Putamen (tissue), 1 donor: ENCODE measurements at regions not wholly inside any gene's neighbourhood (a gene's known extent, or its start where the extent isn't known, plus 50 kb on each side); places are given as distances from the start of the nearest gene placed in this dataset.
"Not testable (repeated sequence)": the region's sequence is repeated elsewhere in the genome, so short reads cannot be mapped to it uniquely, and the experiment has no call there.

Source experiments
- DNase-seq: peaks from one replicate; pipeline ENCODE4 v3.0.0-alpha.2; 2016; ENCODE audit warnings: low spot score

DNA sequence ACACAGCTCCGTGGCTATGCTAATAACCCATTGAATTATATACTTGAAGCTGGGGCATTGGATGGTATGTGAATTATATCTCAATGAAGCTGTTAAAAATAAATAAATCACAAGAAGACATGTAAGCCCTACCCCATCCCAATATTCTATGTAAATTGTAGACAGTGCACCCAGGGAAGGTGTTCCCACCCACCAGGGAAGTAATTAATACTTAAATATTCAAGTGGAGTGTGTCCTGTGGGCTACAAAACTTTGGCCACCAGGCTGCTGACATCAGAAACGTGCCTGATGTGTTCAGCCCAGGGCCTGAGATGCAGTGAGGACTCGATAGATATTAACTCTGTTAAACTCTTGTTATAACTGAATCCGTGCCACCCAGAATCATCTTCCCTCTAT is 240.4 kb upstream of the RREB1 start:
- DNase-seq, result no peak

DNA sequence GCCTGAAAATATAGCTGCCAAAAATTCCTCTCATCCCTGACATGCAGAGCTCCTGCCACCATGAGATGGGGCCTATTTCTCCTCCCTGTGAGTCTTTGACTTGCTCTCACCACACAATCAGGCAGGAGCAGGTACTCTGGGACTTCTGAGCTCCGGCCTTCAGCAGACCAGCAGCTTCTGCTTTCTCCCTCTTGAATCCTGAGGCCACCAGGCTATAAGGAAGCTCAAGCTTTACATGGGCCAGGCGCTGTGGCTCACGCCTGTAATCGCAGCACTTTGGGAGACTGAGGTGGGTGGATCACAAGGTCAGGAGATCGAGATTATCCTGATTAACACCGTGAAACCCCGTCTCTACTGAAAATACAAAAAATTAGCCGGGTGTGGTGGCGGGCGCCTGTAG is 238.7 kb upstream of the RREB1 start:
- DNase-seq, result no peak

GRCh38 chr6:6870921-6871320 is 236.8 kb upstream of the RREB1 start:
- DNase-seq, result no peak

- DNase-seq, result no peak
Measured at GRCh38 chr6:6872459-6873344, 235.1 kb upstream of the RREB1 start.

- no peak for DNase-seq
Measured at GRCh38 chr6:6873778-6874177, 234.0 kb upstream of the RREB1 start.

GRCh38 chr6:6875818-6876470 is 231.8 kb upstream of the RREB1 start:
- no peak for DNase-seq

GRCh38 chr6:6877792-6878191 is 230.0 kb upstream of the RREB1 start:
- DNase-seq, result not testable (repeated sequence)

DNA sequence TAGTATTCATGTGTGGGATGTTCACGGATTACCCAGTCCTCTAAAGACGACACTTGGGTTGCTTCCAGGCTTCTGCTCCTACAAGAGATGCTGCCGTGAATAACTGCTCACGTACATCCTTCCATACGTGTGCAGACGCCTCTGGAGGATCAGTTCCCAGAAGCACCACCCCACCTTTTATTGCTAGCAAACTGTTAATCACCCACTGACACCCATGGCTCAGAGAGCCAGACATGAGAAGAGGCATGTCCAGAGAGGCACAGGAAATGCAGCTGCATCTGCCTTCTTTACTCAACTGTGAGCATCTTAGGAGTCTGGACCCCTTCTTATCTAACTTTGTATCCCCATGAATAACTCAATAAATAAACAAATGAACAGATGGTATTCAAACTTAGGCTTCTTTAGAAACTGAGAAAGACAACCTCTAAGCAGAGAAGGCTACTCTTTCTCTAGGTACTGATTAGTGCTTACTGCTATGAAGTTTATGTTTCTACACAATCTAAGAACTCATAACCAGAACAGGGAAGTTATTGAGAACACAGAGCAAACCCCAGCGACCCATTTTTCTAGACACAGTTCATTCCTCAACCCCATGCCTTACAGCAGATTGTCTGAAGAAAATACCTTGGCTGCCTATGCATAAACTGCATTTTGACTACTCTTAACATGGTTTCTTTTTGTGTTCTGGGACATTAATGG is 228.7 kb upstream of the RREB1 start:
- DNase-seq, result no peak

DNA sequence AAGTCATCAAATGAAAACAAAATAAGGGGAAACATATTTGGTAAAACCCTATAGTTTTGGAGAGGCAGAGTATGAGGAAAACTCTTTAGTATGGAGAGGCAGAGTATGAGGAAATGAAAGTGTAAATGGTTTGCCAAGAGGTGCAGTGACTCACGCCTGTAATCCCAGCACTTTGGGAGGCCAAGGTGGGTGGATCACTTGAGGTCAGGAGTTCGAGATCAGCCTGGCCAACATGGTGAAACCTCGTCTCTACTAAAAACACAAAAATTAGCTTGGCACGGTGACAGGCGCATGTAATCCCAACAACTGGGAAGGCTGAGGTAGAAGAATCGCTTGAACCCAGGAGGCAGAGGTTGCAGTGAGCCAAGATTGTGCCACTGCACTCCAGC is 228.2 kb upstream of the RREB1 start:
- not testable (repeated sequence) for DNase-seq

GRCh38 chr6:6880745-6881437 is 226.9 kb upstream of the RREB1 start:
- no peak for DNase-seq

GRCh38 chr6:6881438-6882225 is 226.1 kb upstream of the RREB1 start:
- no peak for DNase-seq

DNA sequence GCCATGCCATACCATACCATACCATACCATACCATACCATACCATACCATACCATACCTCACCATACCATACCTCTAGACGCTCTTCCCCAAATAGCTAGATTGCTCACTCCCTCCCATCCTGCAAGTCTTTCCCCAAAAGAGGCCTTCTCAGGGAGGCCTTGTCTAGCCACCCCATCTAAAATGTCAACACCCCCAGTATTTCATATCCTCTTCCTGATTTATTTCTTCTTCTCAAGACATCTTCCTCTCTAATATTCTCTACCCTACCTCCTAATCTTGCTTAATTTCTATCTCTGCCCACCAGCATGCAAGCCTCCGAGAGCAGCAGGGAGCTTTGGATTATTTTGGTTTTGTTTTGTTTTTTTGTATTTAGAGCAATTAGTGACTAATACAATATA is 225.2 kb upstream of the RREB1 start:
- no peak for DNase-seq

DNA sequence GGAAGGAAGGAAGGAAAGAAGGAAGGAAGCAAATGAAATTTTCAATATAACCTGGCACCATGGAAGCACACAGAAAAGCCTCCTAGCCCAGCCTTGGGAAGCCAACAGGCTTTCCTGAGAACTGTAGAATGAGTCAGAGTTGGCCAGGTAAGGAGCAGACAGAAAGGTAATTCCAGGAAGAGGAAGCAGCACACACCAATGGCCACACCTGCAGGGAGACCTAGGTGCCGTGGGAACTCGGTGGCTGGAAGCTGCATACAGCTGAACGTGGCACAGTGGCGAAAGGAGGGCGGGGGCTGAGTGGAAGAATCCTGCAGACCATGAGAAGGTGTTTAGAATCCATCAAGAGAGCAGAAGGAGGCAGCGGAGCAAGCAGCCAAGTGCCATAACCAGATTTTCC is 224.8 kb upstream of the RREB1 start:
- no peak for DNase-seq

- no peak for DNase-seq
Measured at GRCh38 chr6:6884193-6884627, 223.6 kb upstream of the RREB1 start.

- DNase-seq, result no peak
Measured at GRCh38 chr6:6884916-6885315, 222.8 kb upstream of the RREB1 start.

- peak; percentile 31 for DNase-seq
Measured at GRCh38 chr6:6885521-6886170, 222.1 kb upstream of the RREB1 start.

GRCh38 chr6:6886171-6886885 is 221.4 kb upstream of the RREB1 start:
- no peak for DNase-seq

- DNase-seq, result no peak
Measured at GRCh38 chr6:6886886-6887285, 220.9 kb upstream of the RREB1 start.

DNA sequence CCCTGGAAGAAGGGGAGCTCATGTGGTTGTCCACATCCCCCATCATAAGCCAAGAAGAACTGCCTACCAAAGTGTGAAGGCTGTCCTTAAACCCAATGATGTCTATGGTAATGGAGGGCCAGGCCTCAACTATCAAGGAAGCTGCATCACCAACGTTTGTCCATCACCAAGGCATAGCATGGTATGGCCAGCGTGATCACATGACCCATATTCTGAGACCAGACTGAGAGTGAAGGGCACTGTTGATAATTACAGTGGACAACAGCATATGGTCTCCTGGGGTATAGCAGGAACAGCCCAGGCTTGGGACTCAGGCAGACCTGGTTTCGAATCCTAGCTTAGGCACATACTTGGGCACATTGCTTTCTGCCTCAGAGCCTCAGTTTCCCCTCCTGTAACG is 218.2 kb upstream of the RREB1 start:
- no peak for DNase-seq

DNA sequence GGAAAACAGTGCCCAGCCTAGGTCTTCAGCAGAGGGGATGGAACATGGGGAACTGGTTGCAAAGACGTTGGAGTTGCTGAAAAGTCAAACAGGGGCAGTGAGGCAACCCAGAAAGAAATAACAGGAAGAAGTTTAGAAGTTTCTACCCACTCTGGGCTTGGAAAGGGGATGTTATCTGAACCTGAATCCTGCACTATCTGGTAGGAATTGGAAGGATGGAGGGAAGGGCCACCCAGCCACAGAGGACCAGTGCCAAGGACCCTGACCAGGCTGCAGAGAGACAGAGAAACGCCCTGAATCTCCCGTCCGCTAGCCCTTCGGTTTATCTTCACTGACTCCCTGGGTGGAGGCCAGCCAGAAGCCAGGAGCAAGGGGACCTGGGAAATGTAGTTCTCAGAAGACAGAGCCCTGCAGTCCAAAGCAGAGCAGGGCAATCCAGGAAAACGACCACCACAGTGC is 217.3 kb upstream of the RREB1 start:
- no peak for DNase-seq
